KG1 (cell line): ENCODE measurements at regions not wholly inside any gene's neighbourhood (a gene's known extent, or its start where the extent isn't known, plus 50 kb on each side); places are given as distances from the start of the nearest gene placed in this dataset.
"Not testable (repeated sequence)": the region's sequence is repeated elsewhere in the genome, so short reads cannot be mapped to it uniquely, and the experiment has no call there.

Experiments used
- DNase-seq: peaks from one replicate; lab custom pipeline; 2025; lab: John Stamatoyannopoulos, UW

DNA sequence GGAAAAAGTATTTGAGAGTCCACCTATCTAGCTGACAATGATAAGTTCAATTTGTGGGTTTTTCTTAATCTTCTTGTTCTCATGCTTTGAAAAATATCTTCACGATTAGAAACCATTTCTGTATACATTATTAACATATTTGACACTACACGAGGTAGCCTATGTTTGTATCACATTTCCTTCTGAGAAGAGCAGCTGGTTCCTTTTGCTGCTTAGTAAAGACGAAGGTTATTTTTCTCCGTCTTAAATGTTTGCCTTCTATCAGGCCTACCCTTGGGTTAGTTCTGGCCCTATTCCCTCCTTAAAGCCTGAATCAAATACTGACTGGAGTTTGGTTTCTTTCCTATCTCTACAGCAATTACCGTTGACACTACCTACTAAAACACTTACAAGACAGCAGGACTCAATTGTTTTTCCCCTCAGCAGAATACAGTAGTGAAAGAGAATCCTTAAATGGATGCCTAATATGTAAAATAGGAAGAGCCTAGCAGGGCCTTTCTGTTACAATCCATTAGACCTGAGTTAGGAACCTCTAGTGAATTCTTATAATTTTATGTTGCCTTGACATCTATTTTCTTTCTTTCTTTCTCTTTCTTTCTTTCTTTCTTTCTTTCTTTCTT, 790.4 kb downstream of the EPHA4 start:
- no peak for DNase-seq

GRCh38 chr2:220782609-220783113, 789.4 kb downstream of the EPHA4 start:
- DNase-seq = no peak

- DNase-seq = no peak
Measured at GRCh38 chr2:220783671-220784070, 788.4 kb downstream of the EPHA4 start.

- no peak for DNase-seq
Measured at GRCh38 chr2:220785178-220785577, 786.9 kb downstream of the EPHA4 start.

- DNase-seq = no peak
Measured at GRCh38 chr2:220786216-220786615, 785.9 kb downstream of the EPHA4 start.

DNA sequence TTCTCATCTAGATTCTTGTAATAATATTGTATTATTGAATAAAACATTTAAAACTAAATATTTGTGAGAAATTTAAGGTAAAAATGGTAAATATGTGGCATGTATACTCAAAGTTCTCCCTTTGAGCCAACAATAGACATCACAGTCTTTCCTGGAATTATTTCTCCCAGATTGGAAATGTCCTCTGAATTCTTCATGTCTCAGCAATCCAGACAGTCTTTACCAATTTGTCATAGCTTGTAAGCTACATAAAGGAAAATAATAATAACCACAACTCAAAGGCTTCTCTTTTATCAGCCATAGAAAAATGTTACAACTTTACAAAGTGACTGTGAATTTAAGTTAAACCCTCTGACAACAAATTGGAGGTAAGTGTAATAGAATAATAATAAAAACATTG, 784.9 kb downstream of the EPHA4 start:
- no peak for DNase-seq

- DNase-seq = no peak
Measured at GRCh38 chr2:220789961-220790360, 782.1 kb downstream of the EPHA4 start.

DNA sequence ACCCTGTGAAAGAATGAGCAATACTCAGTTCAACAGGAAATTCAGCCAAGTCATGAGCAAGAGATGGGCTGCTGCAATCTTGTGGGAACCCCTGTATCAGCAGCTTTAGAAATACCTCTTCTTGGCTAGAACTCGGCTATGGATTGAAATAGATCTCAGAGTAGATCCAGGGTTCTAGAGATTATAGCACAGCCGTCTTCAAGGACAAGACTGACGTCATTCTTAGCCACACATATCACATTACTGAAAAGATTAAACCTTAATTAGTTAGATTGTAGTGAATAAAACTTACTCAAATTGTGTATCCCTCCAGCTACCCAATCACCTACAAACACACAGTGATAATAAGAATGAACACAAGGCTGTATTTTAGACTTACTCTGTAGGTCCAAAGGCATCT, 776.4 kb downstream of the EPHA4 start:
- DNase-seq = no peak

GRCh38 chr2:220811115-220811514, 761.0 kb downstream of the EPHA4 start:
- DNase-seq = no peak

GRCh38 chr2:220811952-220812570, 760.0 kb downstream of the EPHA4 start:
- no peak for DNase-seq

DNA sequence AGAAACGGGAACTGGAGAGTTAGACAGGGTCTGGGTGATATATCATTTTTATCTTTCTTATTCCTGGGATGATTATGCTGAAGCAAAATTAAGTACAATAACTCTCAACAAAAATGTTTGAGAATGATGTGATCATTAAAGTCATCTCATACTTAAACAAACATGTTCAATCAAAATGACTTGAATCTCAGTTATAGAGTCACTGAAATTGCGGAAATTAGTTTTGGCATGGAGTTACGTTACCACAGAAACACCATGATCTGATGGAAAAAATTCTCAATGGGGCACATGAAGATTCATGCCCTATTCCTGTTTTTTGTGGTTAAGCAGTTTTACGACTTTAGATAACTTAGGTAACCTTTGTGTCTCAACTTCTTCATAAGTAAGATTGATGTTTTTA, 757.7 kb downstream of the EPHA4 start:
- no peak for DNase-seq

DNA sequence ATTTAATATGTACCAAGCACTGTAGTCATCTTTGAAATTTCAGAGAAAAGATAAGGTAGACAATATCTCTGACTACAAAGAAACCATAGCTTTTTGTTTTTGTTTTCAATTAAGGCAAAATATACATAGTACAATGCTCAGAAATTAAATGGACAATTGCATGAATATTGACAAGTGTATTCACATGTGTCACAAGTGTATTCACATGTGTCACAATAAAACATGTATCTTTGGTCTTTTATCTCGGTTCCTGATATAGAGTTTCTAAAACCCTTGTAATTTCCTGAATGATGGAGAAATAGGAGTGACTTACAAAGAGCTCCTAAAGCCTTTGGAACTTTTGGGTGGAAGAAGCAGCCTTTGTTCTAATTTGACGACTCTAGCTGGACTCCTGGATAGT, 756.4 kb downstream of the EPHA4 start:
- DNase-seq = no peak

GRCh38 chr2:220821683-220822082, 750.4 kb downstream of the EPHA4 start:
- DNase-seq = no peak

GRCh38 chr2:220823590-220823989, 748.5 kb downstream of the EPHA4 start:
- DNase-seq = not testable (repeated sequence)

GRCh38 chr2:220833446-220833845, 738.7 kb downstream of the EPHA4 start:
- no peak for DNase-seq

DNA sequence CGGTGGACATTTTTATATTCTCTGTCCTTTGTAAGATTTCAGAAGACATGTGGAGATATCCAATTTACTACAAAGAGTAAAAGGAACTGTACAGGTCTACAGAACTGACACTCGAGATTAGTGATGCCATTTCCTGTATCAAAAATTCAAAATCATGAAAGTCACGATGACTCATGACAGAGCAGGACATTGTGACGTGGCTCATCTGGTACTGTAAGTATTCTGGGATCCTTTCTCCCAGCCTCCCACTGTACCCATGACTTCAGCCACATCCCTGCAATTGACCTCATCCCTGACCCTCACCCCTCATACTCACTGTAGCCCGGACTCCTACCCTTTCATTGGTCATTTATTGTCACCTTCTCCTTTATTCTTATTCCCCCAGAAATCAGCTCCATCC, 736.5 kb downstream of the EPHA4 start:
- no peak for DNase-seq

DNA sequence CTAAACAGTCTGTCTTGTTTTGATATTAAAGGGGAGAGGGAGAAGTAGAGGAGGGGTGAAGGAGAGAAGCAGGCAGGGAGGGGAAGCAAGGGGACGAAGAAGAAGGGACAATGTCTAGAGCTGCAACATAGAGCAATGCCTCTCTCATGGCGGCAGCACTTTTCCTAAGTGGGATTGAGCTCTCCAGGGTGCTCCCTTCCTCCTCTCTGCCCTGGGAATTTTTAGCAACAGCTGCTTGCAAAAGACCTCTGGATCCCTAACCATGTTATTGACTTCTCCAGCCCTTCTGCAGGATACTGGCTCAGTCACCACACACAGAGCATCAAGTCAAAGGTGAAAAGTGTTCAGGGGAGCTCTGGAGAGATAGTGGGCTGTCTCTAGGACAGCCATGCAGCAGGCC, 734.9 kb downstream of the EPHA4 start:
- DNase-seq = no peak

DNA sequence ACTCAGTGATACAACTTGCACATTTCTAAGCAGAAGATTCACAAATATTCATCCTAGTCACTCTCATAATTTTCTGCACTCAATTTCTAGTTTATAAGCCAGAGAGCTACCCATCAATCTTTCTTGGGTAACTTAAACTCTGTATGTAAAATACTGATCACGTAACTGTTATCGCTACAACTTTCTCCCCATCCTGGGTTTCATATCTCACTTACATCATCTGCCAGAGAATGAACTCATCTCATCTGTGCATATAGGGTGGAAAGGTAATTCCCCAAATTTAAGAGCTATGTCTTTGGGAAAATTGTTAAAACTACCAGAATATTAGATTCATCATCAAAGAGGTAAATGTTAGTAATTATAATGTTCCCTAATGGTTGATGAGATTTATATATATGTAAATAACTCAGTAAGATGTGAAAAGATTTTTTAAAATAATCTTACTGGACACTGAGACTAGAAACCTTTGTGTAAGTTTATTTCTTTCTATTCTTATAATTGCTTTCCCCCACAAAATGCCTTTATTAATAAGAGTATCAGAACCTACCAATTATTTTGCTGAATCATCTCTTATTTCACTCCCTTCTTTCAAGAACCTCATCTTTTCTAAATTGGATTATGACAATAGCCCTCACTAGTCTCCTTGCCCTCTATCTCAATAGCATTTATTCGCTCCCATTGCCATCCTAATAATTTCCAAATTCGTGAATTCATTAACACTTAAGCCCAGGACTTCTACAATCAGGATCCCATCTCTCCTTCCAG, 729.0 kb downstream of the EPHA4 start:
- DNase-seq = no peak

GRCh38 chr2:220845766-220846273, 726.3 kb downstream of the EPHA4 start:
- DNase-seq = no peak

- DNase-seq = no peak
Measured at GRCh38 chr2:220847006-220847405, 725.1 kb downstream of the EPHA4 start.

- no peak for DNase-seq
Measured at GRCh38 chr2:220847589-220847988, 724.5 kb downstream of the EPHA4 start.

GRCh38 chr2:220849433-220849832, 722.7 kb downstream of the EPHA4 start:
- DNase-seq = no peak

GRCh38 chr2:220850116-220850515, 722.0 kb downstream of the EPHA4 start:
- DNase-seq = no peak
